ENCODE measurements at regions not wholly inside any gene's neighbourhood (a gene's known extent, or its start where the extent isn't known, plus 50 kb on each side); places are given as distances from the start of the nearest gene placed in this dataset.

GRCh38 chr7:50155755-50156154 is 62.7 kb upstream of the ZPBP start:
- 89 to 91% methylated on average over 1 to 6 of the region's 6 CpGs for WGBS, 2 experiments (ENCODE audit: insufficient coverage in 1 of 2, insufficient read length in 1 of 2)
- H3K4me1 Mint-ChIP-seq: peaks cover 3% of the 10 kb centered on the region

GRCh38 chr7:50153995-50154394 is 60.9 kb upstream of the ZPBP start:
- H3K27me3 Mint-ChIP-seq (ENCODE audit: insufficient read depth): no peaks in the 10 kb centered on the region
- H3K27ac Mint-ChIP-seq: no peak overlapping the region
- WGBS, 2 experiments (ENCODE audit: insufficient coverage in 1 of 2, insufficient read length in 1 of 2): 91 to 92% methylated on average over 4 to 6 of the region's 6 CpGs
- H3K9me3 Mint-ChIP-seq: no peaks in the 10 kb centered on the region
- H3K9ac ChIP-seq (ENCODE audit: extremely low read depth, low read length, poor library complexity, severe bottlenecking): no peak overlapping the region
- no peak for DNase-seq
- TF ChIP-seq CTCF (conservative IDR thresholded peaks at IDR 0.05): no peak
- H3K4me1 ChIP-seq (ENCODE audit: control insufficient read depth, insufficient read depth, low read length): no peaks in the 10 kb centered on the region
- no peaks in the 10 kb centered on the region for H3K27me3 ChIP-seq (ENCODE audit: control insufficient read depth, insufficient read depth, low read length, poor library complexity, severe bottlenecking)
- no peak overlapping the region for H3K27ac ChIP-seq (ENCODE audit: low read depth, low read length)
- H3K36me3 ChIP-seq (ENCODE audit: control insufficient read depth, insufficient read depth, low read length): no peaks in the 10 kb centered on the region
- H3K4me1 Mint-ChIP-seq: no peaks in the 10 kb centered on the region
- H3K36me3 Mint-ChIP-seq (ENCODE audit: low read depth): no peaks in the 10 kb centered on the region
- no peak overlapping the region for H3K4me3 ChIP-seq (ENCODE audit: low read length)
- H3K4me3 Mint-ChIP-seq: no peak overlapping the region
- no peaks in the 10 kb centered on the region for H3K9me3 ChIP-seq (ENCODE audit: control insufficient read depth, low read length)

More at GRCh38 chr7:50155755-50156154, 62.7 kb upstream of the ZPBP start:
- H3K27me3 ChIP-seq (ENCODE audit: control insufficient read depth, insufficient read depth, low read length, poor library complexity, severe bottlenecking): no peaks in the 10 kb centered on the region
- no peak overlapping the region for H3K9ac ChIP-seq (ENCODE audit: extremely low read depth, low read length, poor library complexity, severe bottlenecking)
- H3K4me3 ChIP-seq (ENCODE audit: low read length): no peak overlapping the region
- H3K4me1 ChIP-seq (ENCODE audit: control insufficient read depth, insufficient read depth, low read length): peaks cover 4% of the 10 kb centered on the region
- no peak for TF ChIP-seq CTCF (conservative IDR thresholded peaks at IDR 0.05)
- no peaks in the 10 kb centered on the region for H3K9me3 Mint-ChIP-seq
- no peak overlapping the region for H3K27ac ChIP-seq (ENCODE audit: low read depth, low read length)
- no peak overlapping the region for H3K27ac Mint-ChIP-seq
- H3K36me3 Mint-ChIP-seq (ENCODE audit: low read depth): no peaks in the 10 kb centered on the region
- DNase-seq: no peak
- no peak overlapping the region for H3K4me3 Mint-ChIP-seq
- no peaks in the 10 kb centered on the region for H3K9me3 ChIP-seq (ENCODE audit: control insufficient read depth, low read length)
- H3K36me3 ChIP-seq (ENCODE audit: control insufficient read depth, insufficient read depth, low read length): no peaks in the 10 kb centered on the region
- H3K27me3 Mint-ChIP-seq (ENCODE audit: insufficient read depth): no peaks in the 10 kb centered on the region

GRCh38 chr7:50153148-50153547 is 60.1 kb upstream of the ZPBP start:
- no peak for TF ChIP-seq CTCF (conservative IDR thresholded peaks at IDR 0.05)
- Histone ChIP-seq H3K4me1 (ENCODE audit: control insufficient read depth, insufficient read depth, low read length) (no peaks in the 10 kb centered on the region), H3K27ac (ENCODE audit: low read depth, low read length) (no peak overlapping the region), H3K36me3 (ENCODE audit: control insufficient read depth, insufficient read depth, low read length) (no peaks in the 10 kb centered on the region), H3K27me3 (ENCODE audit: control insufficient read depth, insufficient read depth, low read length, poor library complexity, severe bottlenecking) (no peaks in the 10 kb centered on the region), H3K9me3 (ENCODE audit: control insufficient read depth, low read length) (no peaks in the 10 kb centered on the region), H3K9ac (ENCODE audit: extremely low read depth, low read length, poor library complexity, severe bottlenecking) (no peak overlapping the region), H3K4me3 (ENCODE audit: low read length) (no peak overlapping the region)
- no peaks in the 10 kb centered on the region for H3K36me3 Mint-ChIP-seq (ENCODE audit: low read depth)
- DNase-seq: no peak
- no peaks in the 10 kb centered on the region for H3K9me3 Mint-ChIP-seq
- H3K27ac Mint-ChIP-seq: no peak overlapping the region
- H3K4me1 Mint-ChIP-seq: no peaks in the 10 kb centered on the region
- no peaks in the 10 kb centered on the region for H3K27me3 Mint-ChIP-seq (ENCODE audit: insufficient read depth)
- H3K4me3 Mint-ChIP-seq: no peak overlapping the region
